ENCODE measurements at regions not wholly inside any gene's neighbourhood (a gene's known extent, or its start where the extent isn't known, plus 50 kb on each side); places are given as distances from the start of the nearest gene placed in this dataset.

DNA sequence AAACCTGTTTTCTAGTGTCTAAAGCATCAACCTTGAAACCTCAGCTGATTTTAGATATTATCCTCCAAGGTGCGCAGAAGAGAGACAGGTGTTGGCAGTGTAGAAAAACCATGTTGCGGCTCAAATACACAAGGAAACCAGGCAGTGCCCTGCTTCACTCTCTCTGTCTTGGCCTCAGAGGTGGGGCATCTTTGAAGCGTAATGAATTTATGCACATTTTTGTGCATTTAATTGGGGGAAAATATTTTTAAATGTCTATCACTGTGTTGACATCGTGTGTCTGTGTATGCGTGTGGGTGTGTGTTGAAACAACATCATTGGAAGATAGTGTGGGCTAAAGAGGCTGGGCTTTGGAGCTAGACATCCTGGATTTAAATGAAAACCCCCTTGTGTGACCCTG lies 334.0 kb upstream of the CHD6 start:
- H3K4me3 ChIP-seq (replicated peaks; ENCODE audit: low read depth, low read length) = no peak overlapping the region
- no peak for DNase-seq (ENCODE audit: low read depth)
- TF ChIP-seq, protein P1, sequence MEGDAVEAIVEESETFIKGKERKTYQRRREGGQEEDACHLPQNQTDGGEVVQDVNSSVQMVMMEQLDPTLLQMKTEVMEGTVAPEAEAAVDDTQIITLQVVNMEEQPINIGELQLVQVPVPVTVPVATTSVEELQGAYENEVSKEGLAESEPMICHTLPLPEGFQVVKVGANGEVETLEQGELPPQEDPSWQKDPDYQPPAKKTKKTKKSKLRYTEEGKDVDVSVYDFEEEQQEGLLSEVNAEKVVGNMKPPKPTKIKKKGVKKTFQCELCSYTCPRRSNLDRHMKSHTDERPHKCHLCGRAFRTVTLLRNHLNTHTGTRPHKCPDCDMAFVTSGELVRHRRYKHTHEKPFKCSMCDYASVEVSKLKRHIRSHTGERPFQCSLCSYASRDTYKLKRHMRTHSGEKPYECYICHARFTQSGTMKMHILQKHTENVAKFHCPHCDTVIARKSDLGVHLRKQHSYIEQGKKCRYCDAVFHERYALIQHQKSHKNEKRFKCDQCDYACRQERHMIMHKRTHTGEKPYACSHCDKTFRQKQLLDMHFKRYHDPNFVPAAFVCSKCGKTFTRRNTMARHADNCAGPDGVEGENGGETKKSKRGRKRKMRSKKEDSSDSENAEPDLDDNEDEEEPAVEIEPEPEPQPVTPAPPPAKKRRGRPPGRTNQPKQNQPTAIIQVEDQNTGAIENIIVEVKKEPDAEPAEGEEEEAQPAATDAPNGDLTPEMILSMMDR (IDR thresholded peaks at IDR 0.05; ENCODE audit: low read length, missing control alignments) = no peak

- TF ChIP-seq, protein P1 (IDR thresholded peaks at IDR 0.05; ENCODE audit: low read length, missing control alignments) = no peak
- DNase-seq (ENCODE audit: low read depth) = no peak
- H3K4me3 ChIP-seq (replicated peaks; ENCODE audit: low read depth, low read length) = no peak overlapping the region
Measured at GRCh38 chr20:41951615-41952014, 333.4 kb upstream of the CHD6 start.

- no peak for DNase-seq (ENCODE audit: low read depth)
- H3K4me3 ChIP-seq (replicated peaks; ENCODE audit: low read depth, low read length) = no peak overlapping the region
- TF ChIP-seq, protein P1 (IDR thresholded peaks at IDR 0.05; ENCODE audit: low read length, missing control alignments) = no peak
Measured at GRCh38 chr20:41939659-41940058, 321.5 kb upstream of the CHD6 start.

DNA sequence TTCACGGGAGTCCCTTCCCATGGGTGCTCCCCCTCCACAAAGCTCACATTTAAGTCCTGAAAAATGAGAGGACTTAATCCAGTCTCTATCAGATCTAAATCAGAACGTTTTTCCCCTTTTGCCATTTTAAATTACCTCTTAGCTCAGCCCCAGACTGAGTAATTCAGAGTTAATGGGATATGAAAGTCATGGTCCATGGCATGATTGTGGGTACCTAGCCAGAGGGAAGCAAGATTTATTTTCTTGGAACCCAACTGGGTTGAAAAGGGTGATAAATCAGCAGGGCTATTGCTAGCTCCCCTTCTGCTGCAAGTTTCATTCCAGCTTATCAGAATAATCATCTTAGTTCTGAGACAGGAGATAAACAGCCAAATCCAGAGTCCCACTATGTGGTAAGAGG lies 320.2 kb upstream of the CHD6 start:
- no peak for DNase-seq (ENCODE audit: low read depth)
- TF ChIP-seq, protein P1 (IDR thresholded peaks at IDR 0.05; ENCODE audit: low read length, missing control alignments) = no peak
- H3K4me3 ChIP-seq (replicated peaks; ENCODE audit: low read depth, low read length) = no peak overlapping the region

GRCh38 chr20:41935259-41935791 lies 317.1 kb upstream of the CHD6 start:
- TF ChIP-seq, protein P1 (IDR thresholded peaks at IDR 0.05; ENCODE audit: low read length, missing control alignments) = no peak
- H3K4me3 ChIP-seq (replicated peaks; ENCODE audit: low read depth, low read length) = no peak overlapping the region
- no peak for DNase-seq (ENCODE audit: low read depth)

DNA sequence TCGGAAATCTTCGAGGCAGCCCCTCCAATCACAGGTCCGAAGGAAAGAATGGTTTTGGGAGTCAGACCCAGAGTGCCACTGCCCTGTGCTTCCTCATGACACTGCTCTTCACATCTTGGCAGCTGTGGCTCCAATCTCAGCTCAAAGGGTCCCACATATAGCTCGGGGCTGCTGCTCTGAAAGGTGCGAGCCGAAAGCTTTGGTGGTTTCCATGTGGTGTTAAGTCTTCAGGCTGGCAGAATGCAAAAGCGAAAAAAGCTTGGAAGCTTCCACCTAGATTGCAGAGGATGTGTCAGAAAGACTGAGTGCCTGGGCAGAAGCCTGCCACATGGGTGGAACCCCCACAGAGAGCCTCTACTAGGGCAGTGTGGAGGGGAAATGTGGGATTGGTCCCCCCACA lies 314.3 kb upstream of the CHD6 start:
- DNase-seq (ENCODE audit: low read depth) = no peak
- TF ChIP-seq, protein P1 (IDR thresholded peaks at IDR 0.05; ENCODE audit: low read length, missing control alignments) = no peak

GRCh38 chr20:41927655-41928054 lies 309.5 kb upstream of the CHD6 start:
- H3K4me3 ChIP-seq (replicated peaks; ENCODE audit: low read depth, low read length) = no peak overlapping the region
- DNase-seq (ENCODE audit: low read depth) = no peak
- TF ChIP-seq, protein P1 (IDR thresholded peaks at IDR 0.05; ENCODE audit: low read length, missing control alignments) = no peak

More for the DNA sequence above, 314.3 kb upstream of the CHD6 start:
- no peak overlapping the region for H3K4me3 ChIP-seq (replicated peaks; ENCODE audit: low read depth, low read length)

Data from fibroblast of pulmonary artery (primary cell).